ENCODE measurements at regions not wholly inside any gene's neighbourhood (a gene's known extent, or its start where the extent isn't known, plus 50 kb on each side); places are given as distances from the start of the nearest gene placed in this dataset.

DNA sequence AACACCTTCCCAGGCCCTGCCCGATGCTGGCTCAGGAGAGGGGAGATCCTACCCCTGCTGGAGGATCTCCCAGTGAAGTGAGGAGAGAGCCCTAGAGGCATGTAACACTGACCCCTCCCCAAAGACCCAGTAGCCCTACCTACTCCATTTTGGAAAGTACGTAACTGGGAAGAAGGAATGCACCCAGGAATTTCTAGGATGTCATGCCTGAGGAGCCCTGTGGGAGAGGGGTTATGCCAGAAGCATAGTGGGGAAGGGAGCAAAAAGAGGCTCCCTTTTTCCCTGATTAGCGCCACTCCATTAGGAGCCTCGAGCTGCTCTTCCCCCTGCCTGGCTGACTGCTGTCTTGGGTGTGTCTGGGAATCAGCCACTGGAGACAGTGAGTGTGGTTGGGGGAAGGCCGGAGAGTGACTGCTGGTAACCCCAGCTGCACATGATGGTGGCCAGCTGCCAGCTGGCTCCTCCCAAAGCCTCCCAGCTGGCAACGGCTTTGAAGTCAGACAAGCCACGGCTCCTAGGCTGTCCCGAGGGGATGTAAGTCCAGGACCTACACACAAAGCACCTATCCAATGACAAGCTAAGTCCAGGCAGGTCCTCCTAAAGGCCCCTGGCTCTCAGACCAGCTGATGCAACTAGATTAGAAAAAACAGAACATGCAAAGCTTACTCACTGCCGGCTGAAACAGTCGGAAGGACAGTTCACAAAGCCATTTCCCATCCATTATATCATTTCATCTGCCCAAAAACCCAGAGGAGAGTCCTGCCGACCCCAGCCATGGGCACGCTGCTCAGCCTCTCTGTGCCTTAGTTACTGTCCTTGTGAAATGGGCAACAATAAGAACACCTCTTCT lies 136.5 kb upstream of the ABCA1 start:
- DNase-seq (ENCODE audit: low read depth), result peak; percentile 88

DNA sequence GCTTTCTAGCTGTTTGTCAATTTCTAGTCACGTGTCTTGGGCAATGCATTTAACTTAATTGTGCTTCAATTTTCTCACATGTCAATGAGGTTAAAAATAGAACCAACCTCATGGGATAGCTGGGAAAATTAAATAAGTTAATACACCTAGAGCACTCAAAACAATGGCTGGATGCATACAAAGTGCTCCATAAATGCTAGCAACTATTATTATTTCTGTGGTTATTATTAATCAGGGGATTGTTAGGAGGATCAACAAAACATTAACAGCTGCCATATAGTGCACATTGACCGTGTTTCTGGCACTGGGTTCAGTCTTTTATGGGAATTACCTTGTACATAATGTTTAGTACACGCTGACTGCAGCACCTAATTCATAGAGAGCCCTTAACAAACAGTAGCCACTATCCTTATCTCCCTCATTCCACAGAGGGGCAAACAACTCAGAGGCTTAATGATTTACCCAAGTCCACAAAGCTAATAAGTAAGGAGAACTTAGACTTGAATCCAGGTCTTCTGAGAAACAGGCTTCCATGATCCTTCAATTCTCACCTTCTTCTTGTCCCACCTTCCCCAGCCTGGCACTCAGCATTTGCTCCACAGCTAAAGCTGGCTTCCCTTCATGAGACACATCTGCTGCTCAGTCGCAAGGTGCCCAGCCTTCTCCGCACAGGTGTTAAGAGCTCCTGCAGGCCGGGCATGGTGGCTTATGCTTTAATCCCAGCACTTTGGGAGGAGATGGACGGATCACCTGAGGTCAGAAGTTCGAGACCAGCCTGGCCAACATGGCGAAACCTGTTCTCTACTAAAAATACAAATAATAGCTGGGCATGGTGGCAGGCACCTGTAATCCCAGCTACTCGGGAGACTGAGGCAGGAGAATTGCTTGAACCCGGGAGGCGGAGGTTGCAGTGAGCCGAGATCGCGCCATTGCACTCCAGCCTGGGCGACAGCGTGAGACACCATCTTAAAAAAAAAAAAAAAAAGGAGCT lies 137.4 kb upstream of the ABCA1 start:
- DNase-seq (ENCODE audit: low read depth), result no peak

DNA sequence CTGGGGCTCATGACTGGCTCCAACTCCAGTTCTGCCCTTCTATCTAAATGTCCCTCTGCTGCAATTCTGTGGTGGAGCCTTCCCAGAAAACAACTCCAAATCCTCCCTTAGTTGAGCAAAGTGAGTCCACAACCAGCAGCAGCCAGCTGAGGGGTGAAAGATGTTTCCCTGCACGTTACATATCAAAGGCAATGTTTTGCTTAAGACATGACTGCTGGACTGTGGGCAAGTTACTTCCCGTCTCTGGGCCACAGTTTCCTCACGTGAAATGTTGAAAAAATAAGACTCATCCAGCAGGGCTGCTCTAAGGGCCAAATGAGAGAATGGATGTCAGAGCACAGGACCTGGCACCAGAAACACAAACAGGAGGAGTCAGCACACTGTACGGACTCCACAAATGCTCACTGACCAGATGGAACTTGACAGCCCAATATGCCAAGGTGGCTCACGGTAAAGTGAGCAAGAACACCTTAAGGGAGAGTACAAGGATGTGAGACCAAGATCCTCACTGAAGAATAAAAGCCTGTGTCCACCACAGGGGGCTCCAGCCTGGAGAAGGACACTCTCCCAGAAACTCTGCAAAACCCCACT lies 138.4 kb upstream of the ABCA1 start:
- DNase-seq (ENCODE audit: low read depth), result no peak

DNA sequence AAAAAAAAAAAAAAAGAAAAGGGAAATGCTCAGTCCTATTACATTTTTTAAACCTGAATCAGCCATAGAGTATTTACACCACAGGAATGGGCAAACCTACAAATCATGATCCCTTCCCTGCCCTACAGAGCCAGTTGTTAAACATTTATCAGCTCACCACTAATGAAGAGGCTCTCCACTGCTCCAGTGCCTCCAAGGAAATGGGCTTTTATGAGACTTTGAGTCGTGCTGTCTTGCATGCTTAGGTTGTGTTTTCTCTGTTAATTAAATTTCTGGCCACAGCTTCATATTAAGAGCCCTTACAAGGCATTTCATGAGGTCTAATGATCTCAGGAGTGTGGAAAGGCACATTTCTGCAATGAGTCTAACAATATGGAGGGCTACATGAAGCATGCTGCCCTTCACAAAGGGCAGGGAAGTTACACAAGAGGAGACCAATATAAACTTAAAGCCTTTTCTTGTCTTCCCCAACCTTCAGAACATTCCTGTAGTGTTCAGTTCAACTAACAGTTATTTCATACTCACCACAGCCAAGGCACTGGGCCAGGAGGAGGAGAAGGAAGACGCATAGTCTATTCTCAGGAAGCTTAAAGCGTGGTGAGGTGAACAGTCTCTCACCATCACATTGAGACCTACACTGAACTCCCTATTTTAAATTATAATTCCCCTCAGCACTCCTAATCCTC lies 140.1 kb upstream of the ABCA1 start:
- no peak for DNase-seq (ENCODE audit: low read depth)

DNA sequence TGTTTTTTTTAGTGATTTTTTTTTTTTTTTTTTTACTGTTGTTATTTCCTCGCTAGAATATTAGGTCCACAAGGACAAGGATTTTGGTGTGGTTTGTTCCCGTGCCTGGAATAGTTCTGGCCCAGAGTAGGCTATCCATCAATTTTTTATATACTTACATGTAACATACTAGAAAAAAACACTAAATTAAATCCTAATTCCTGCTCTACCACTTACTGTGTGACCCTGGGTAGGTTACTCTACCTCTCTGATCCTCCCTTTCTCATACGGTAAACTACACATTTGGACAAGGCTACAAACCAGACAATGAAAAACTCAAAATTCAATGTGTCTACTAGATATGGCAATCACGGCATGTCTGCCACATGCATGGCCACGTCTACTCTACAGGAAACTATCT lies 141.3 kb upstream of the ABCA1 start:
- no peak for DNase-seq (ENCODE audit: low read depth)

DNA sequence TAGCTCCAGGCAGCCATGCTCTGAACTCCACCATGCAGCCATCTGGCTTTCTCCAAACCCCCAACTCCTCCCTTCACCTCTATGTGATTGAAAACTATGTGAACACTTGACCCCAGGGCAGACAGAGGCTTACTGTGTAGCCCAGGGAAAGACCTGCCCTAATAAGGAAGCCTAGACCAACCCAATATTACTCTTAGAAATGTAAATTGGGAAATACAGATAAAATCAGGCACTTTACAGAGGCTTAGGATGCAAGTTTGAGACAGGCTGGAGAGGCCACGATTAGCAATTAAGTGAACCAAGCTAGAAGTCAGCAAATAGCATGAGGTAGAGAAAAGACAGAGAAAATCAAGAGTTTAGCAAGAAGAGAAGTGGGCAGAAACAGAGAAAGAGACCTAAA lies 141.7 kb upstream of the ABCA1 start:
- DNase-seq (ENCODE audit: low read depth), result no peak

DNA sequence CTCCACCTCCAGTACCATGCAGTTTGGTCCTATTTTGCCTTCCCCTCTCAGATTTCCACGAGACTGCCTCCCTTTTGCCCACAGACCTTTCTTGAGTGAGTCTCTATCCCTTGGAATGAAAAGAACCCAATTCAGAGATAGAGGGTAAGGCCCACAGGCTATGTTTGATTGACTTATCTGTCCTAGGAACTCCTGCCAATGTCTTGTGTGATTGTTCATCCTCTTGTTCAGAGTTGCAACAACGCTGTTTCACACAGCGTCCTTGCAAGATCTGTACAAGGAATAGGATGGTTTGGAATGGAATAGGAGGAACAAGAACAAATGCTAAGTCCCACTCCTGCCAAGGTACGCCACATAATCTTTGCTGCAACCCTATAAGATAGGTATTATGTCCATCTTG lies 142.2 kb upstream of the ABCA1 start:
- DNase-seq (ENCODE audit: low read depth), result no peak

DNA sequence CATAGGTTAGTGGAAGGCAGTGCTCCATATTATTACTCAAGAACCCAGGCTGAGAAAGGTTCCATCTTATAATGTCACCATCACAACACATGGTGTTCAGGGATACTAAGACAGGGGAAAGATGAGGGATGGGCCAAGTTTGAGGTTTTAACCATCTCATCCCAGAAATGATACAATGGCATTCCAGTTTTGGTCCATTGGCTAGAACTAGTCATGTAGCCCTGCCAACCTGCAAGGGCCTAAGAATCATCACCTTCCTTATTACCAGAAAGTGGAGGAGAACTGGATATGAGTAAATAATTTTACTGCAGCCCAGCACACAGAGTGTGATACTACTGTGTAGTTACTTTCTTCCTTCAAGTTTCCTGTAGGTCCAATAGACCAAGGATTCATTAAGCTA lies 144.5 kb upstream of the ABCA1 start:
- no peak for DNase-seq (ENCODE audit: low read depth)

DNA sequence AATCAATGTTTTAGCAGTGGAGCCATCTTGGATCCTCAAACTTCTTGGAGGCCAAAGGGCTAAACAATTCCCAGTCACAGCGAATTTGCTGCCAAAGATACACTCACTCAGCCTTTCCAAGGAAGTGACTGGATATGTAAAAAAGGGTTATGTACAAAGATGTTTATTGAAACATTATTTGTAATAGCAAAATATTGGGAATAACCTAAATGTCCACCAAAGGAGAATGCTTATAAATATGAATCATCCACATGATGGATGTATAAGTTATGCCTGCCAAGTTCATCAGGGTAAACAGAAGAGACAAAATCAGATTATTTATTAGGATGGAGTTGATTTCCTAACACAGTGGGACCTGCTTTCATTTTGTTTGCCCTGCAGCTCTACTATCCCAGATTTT lies 145.2 kb upstream of the ABCA1 start:
- no peak for DNase-seq (ENCODE audit: low read depth)

DNA sequence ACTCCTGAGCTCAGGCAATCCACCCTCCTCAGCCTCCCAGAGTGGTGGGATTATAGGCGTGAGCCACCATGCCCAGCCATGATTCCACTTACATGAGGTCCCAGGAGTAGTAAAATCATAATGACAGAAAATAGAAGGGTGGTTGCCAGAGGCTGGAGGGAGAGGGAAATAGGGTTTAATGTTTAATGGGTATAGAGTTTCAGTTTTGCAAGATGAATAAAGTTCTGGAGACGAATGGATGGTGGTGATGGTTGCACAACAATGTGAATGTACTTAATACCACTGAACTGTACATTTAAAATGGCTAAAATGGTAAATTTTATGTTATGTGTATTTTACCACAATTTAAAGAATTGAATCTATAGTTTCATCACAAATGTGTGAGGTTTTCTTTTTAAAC lies 146.5 kb upstream of the ABCA1 start:
- DNase-seq (ENCODE audit: low read depth), result no peak

DNA sequence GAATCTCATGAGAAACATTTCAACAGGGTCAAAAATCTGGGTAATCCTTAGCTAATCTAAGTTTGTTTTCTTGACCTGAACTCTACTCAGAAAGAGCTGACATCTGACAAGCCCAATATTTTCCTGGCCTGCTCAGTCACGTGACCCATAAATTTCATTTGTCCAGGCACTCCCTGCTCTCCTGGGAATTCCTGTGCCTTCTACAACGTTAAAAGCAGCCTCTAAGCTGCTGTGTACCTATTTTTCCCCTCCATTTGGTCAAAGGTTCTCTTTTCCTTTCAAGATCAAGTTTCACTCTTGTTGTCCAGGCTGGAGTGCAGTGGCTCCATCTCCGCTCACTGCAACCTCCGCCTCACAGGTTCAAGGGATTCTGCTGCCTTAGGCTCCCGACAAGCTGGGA lies 148.8 kb upstream of the ABCA1 start:
- DNase-seq (ENCODE audit: low read depth), result no peak

DNA sequence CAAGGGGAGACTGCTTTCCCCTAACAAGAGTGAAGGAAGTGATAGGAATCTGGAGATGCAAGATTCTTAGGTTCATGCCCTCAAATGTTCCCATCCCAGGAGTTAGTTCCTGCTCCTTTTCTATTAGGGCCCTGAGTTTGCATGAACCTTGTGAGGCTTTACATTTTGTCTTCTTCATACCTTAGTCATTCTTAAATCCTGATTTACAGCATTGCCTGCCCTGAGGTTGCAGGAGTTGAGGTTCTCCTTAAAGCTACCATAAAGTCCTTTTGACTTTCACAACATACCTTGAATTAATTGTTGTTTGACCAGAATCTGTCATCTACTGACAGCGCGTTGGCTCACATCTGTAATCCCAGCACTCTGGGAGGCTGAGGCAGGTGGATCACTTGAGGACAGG lies 151.5 kb upstream of the ABCA1 start:
- DNase-seq (ENCODE audit: low read depth), result no peak

DNA sequence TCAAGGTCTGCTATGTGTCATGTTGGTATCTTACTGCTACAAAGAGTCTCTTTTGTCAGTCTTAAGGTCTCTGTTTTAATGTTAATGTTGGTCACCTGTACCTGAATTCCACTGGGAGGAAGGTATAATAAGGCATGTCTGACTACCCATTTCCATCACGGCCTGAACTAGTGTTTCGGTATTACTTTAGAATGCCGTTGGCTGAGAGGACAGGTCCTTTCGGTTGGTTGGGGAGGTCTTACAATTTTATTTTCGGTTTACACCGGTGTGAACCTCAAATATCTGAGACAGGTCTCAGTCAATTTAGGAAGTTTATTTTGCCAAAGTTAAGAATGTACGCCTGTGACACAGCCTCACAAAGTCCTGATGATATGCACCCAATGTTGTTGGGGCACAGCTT lies 154.9 kb upstream of the ABCA1 start:
- no peak for DNase-seq (ENCODE audit: low read depth)

DNA sequence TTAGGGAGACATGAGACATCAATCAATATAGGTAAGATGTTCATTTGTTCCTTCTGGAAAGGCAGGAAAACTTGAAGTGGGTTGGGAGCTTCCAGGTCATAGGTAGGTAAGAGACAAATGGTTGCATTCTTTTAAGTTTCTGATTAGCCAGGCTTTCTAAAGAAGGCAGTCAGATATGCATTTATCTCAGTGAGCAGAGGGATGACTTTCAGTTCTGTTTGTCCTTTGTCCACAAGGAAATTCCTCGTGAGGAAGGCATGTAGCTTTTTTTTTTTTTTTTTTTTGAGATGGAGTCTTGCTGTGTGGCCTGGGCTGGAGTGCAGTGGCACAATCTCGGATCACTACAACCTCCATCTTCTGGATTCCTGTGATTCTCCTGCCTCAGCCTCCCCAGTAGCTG lies 155.3 kb upstream of the ABCA1 start:
- DNase-seq (ENCODE audit: low read depth), result no peak

DNA sequence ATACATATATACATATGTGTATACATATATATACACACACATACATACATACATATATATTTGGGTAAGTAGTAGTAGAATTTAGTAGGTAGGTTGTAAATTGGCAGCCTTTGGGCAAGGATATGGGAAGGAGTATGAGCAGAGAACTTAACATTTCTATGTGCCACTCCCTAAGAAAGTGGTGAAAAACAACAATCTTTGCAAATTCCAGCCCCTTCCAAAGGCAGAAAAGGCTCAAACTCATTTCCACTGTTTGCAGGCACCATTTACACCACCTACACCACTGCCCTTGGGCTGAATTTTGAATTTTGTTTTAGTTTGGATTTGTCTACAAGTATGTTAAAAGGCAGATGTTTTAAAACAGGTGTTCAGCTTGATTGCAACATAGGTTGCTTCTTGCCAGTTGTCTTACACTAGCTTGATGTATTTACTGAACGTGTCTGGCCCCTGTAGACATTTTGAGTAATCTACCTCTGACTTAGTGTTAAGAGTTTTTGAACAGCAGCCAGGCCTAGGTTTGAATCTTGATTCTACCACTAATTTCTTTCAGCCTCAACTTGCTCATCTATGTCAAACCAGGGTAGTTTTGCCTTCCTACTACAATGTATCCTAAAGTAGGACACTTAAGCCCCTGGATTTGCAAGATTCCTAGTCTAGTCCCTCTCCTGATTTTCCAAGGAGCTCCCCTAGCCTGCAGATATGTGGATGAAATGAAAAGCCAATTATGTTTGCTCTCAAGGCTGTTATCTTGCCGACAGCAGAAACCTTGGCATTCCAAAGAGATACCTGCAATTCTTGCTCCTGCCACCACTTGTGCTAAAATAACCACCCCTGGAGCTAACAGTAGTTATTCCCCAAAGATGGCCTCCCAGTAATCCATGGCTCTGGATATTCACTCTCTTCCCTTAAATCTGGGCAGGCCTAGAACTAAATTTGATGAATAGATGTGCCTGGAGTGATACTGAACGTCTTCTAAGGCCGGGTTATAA lies 156.2 kb upstream of the SLC44A1 start:
- no peak for DNase-seq (ENCODE audit: low read depth)

DNA sequence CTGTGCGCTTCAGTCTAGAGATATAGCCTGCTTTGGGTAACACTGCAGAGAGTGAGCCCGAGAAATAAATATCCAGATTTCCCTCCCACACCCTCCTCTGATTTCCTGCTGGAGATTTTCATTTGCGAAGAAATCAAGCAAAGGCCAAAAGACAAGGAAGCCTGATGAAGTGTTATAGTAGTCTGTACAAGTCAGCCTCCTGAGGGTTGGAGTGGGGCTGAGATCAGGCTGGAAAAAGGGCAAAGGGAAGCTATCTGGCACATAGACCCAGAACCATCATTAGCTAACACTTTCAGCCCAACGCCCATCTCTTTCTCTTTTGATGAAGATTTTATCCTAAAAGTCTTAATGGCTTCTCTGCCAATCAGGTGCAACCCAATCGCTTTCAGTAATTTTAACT lies 154.6 kb upstream of the SLC44A1 start:
- no peak for DNase-seq (ENCODE audit: low read depth)

DNA sequence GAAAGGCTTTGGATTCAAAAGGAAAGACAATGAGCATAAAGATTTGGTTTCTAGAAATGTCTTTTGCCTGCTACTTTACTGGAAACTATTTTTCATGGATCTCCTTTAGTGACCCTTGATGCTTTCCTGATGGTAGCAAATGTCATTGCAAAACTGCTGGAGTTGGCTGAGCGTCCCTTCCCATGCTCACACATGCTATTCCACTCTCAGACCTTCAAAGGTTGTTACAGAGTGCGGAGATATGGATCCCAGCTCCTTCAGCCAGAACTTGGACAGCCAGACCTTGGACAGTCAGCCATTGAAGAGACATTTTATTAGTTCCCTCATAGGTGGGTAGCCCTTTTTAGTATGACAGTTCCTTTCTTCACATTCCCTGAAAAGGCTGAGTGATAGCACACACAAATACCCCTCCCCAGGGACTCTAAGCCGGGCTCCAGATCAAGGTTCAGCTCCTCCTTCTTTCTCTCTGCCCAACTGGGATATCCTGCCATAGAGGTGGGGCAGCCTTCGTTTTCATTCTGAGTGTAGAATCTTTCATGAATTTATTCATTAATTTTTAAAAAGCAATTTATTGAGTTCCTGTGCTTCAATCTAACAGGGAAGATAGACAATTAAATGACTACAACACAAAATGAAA lies 153.3 kb upstream of the SLC44A1 start:
- DNase-seq (ENCODE audit: low read depth), result no peak

DNA sequence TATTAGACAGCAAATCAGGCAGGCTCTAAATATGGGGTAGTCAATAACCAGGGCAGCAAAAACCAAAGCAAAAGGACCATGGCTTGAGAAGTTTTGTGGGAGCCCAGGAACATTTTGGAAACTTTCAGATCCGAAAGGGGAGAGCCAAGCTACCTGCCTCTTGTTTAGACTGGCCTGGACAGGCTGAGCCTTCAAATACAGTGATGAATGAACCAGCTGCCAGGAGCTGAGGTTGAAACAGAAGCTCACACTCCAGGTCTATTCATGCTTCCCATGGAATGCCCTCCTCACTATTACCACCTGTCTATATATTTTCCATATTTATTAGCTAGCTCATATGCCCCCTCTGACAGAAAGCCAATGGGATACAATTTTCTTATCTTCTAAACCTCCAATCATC lies 150.8 kb upstream of the SLC44A1 start:
- no peak for DNase-seq (ENCODE audit: low read depth)

DNA sequence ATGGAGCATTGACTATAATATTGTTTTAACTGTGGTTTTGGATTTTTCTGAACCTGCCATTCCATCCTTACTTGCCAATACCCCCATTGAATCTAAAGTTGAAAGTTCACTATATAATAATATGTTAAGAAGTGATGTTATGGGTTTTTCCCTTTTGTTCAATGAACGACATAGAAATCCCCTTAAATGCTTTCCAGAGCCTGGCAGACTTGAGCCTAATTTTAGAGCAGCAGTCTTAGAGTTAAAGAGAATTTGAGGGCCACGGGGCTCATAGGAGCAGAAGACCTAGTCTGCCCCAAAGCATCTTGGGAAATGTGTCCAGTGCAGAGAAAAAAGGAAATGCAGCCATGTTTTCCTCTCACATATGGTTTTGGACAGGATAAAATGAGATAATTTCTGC lies 146.1 kb upstream of the SLC44A1 start:
- DNase-seq (ENCODE audit: low read depth), result no peak

DNA sequence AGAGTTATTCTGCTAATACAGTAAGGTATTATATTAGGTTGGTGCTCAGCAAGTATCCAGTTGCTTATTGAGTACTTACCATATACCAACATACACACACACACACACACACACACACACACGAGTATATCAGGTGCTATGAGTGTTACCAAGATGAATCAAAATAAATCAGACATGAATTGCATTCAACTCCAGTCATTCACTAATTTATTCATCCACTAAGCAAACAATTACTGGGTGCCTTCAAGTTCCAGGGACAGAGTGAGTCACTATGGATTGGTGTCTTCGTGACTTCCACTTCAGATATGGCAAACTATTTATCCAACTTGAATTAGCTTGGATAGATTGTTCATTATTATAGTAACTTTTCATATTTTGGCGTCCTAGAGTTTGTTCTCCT lies 140.7 kb upstream of the SLC44A1 start:
- DNase-seq (ENCODE audit: low read depth), result no peak
